K562 (cell line): ENCODE measurements at regions not wholly inside any gene's neighbourhood (a gene's known extent, or its start where the extent isn't known, plus 50 kb on each side); places are given as distances from the start of the nearest gene placed in this dataset.
A peak's percentile ranks its signal among the peaks of the same experiment; 100 is the strongest.

Source experiments
- ATAC-seq: fragments of 200-7000 bp; cut with Tn5 transposase; 3 replicates; pipeline ENCODE4 v1.9.1; 2020; ENCODE audit warnings: moderate library complexity
- BruUV-seq: library from RNA; stranded (reverse); fragments of 400-500 nt; replicated peaks from 2 replicates; lab custom pipeline; 2021; lab: Mats Ljungman, UMichigan
- CTCF ChIA-PET: fragments of 300-600 bp; formaldehyde crosslinking; extraction: SDS; loops from one replicate; lab custom pipeline; 2021; ENCODE audit warnings: low intra/inter-chr PET ratio; lab: Yijun Ruan, JAX
- POLR2A ChIA-PET: fragments of 300-600, 350-650 bp; sonication (Branson Sonifier 250); formaldehyde crosslinking; extraction: SDS; loops from one replicate; lab custom pipeline; 2021; ENCODE audit warnings: antibody characterized with exemption, inconsistent platforms; lab: Yijun Ruan, JAX
- DNase-seq, 4 experiments: peaks; one replicate each; pipeline versions ENCODE4 v3.0.0 to v3.0.0-alpha.2; 2011 to 2018; ENCODE audit warnings: low spot score in 3 of 4, mixed read lengths in 3 of 4; ENCODE audit errors: extremely low read depth in 1 of 4
- FAIRE-seq: peaks from 2 replicates; lab custom pipeline; 2011; peaks lifted over from hg19 to GRCh38; lab: Jason Lieb, UNC
- H2AFZ ChIP-seq: 2 replicates; pipeline ENCODE4 v1.6.0; 2011; ENCODE audit warnings: low read depth, low read length, control low read depth, inconsistent platforms
- H3K27ac ChIP-seq: fragments of 200-600 bp; 3 replicates; pipeline ENCODE4 v1.8.0; 2011; ENCODE audit warnings: low read depth, mild to moderate bottlenecking, control low read depth, inconsistent platforms, low read length, moderate library complexity, mixed read lengths; ENCODE audit errors: extremely low read depth
- H3K27me3 ChIP-seq, 2 experiments: fragments of 300-600 bp in 1 of 2; 2 replicates in 1 of 2; 3 replicates in 1 of 2; pipeline versions ENCODE4 v1.6.0 to v1.8.0; 2011; ENCODE audit warnings: inconsistent platforms in 2 of 2, low read length in 2 of 2, mild to moderate bottlenecking in 1 of 2, mixed read lengths in 1 of 2, moderate library complexity in 1 of 2; ENCODE audit not compliant: control insufficient read depth in 2 of 2, insufficient read depth in 2 of 2
- H3K36me3 ChIP-seq: fragments of 300-600 bp; 3 replicates; pipeline ENCODE4 v1.8.0; 2011; ENCODE audit warnings: mild to moderate bottlenecking, low read length, inconsistent platforms; ENCODE audit not compliant: control insufficient read depth, insufficient read depth
- H3K4me1 ChIP-seq, 2 experiments: fragments of 200-600 bp in 1 of 2; replicated peaks in 1 of 2; 2 replicates in 1 of 2; 3 replicates in 1 of 2; pipeline versions ENCODE4 v1.5.1 to v1.8.0; 2011; ENCODE audit warnings: inconsistent platforms in 2 of 2, low read length in 2 of 2, mild to moderate bottlenecking in 1 of 2, mixed read lengths in 1 of 2, moderate library complexity in 1 of 2; ENCODE audit not compliant: control insufficient read depth in 2 of 2, insufficient read depth in 2 of 2
- H3K4me2 ChIP-seq: 2 replicates; pipeline ENCODE4 v1.6.1; 2011; ENCODE audit warnings: low read length, control low read depth, inconsistent platforms, mixed read lengths; ENCODE audit not compliant: insufficient read depth
- H3K4me3 ChIP-seq: fragments of 200-600 bp; sonication (generic), shearing (Covaris generic); 2 replicates; pipeline ENCODE4 v1.5.1; 2016; ENCODE audit warnings: control low read depth, inconsistent platforms
- H3K79me2 ChIP-seq: fragments of 200-600 bp; 3 replicates; pipeline ENCODE4 v1.8.0; 2011; ENCODE audit warnings: low read length, inconsistent platforms; ENCODE audit not compliant: control insufficient read depth, insufficient read depth
- H3K9ac ChIP-seq, 2 experiments: 2 replicates each; pipeline versions ENCODE4 v1.6.0 to v1.6.1; 2011; ENCODE audit warnings: low read depth in 2 of 2, low read length in 2 of 2, control low read depth in 1 of 2, inconsistent platforms in 1 of 2, mild to moderate bottlenecking in 1 of 2, mixed read lengths in 1 of 2; ENCODE audit not compliant: insufficient read depth in 1 of 2
- H3K9me1 ChIP-seq: one replicate; pipeline ENCODE4 v1.6.0; 2011; ENCODE audit warnings: inconsistent platforms, mild to moderate bottlenecking, low read length, moderate library complexity; ENCODE audit not compliant: control insufficient read depth, insufficient read depth
- H3K9me3 ChIP-seq: replicated peaks from 2 replicates; pipeline ENCODE4 v1.5.1; 2011; ENCODE audit warnings: low read depth, low read length, inconsistent platforms; ENCODE audit not compliant: control insufficient read depth, insufficient read depth
- H4K20me1 ChIP-seq: replicated peaks from 2 replicates; pipeline ENCODE4 v1.6.1; 2011; ENCODE audit warnings: low read length, inconsistent platforms, mixed read lengths; ENCODE audit not compliant: control insufficient read depth, insufficient read depth
- KAT8 ChIP-seq: fragments of 450-650 bp; IDR thresholded peaks from 2 replicates; pipeline ENCODE4 v1.6.1; 2016; ENCODE audit warnings: low read depth, mild to moderate bottlenecking
- NFIX ChIP-seq: fragments of 250-450 bp; sonication (Bioruptor Pico); IDR thresholded peaks from 2 replicates; pipeline ENCODE4 v1.4.0; 2020; ENCODE audit warnings: low read depth, mild to moderate bottlenecking, moderate library complexity
- SAFB2 ChIP-seq: fragments of 200-400 bp; formaldehyde crosslinking; IDR thresholded peaks from 2 replicates; pipeline ENCODE4 v1.6.1; 2018; ENCODE audit warnings: borderline replicate concordance, low read length, low read depth, moderate library complexity; ENCODE audit not compliant: severe bottlenecking
- SAP30 ChIP-seq: fragments of 200-600 bp; sonication (generic); IDR thresholded peaks from 2 replicates; pipeline ENCODE4 v1.6.1; 2012; ENCODE audit warnings: borderline replicate concordance, low read depth, mild to moderate bottlenecking, moderate library complexity, low read length, control low read depth, inconsistent platforms; ENCODE audit not compliant: insufficient read depth, poor library complexity, severe bottlenecking
- SIN3B ChIP-seq: fragments of 450-650 bp; IDR thresholded peaks from 2 replicates; pipeline ENCODE4 v1.6.1; 2017; ENCODE audit warnings: low read depth, mild to moderate bottlenecking, moderate library complexity
- ZBTB8A ChIP-seq: fragments of 450-650 bp; IDR thresholded peaks from 2 replicates; pipeline ENCODE4 v1.6.1; 2018; ENCODE audit warnings: mild to moderate bottlenecking, moderate library complexity; ENCODE audit not compliant: partially characterized antibody
- whole genome bisulfite sequencing: fragments of 100-300 bp; shearing (Covaris generic); methylation state at CpG from one replicate; pipeline ENCODE4 v1.1.6; 2016; ENCODE audit warnings: low coverage, mixed read lengths; ENCODE audit not compliant: insufficient coverage; ENCODE audit errors: missing lambda C conversion rate; 5-methylcytosine and 5-hydroxymethylcytosine counted together
- in situ Hi-C: fragments of 300-500 bp; cut with MboI; formaldehyde crosslinking; loops from 4 replicates; pipeline ENCODE4 v1.15.0; 2018; ENCODE audit warnings: inconsistent platforms, mixed read lengths
- intact Hi-C: fragments of 100-400 bp; cut with micrococcal nuclease; formaldehyde crosslinking; loops from 2 replicates; pipeline ENCODE4 v1.14.2; 2022
- TF ChIP-seq, protein P1 (sequence below), 2 experiments: fragments of 150-350 bp in 1 of 2; IDR thresholded peaks; 2 replicates each; pipeline ENCODE4 v1.6.1; 2012 to 2016; ENCODE audit warnings: low read depth in 2 of 2, low read length in 2 of 2, mild to moderate bottlenecking in 1 of 2, moderate library complexity in 1 of 2
- TF ChIP-seq, protein P2 (sequence below), 2 experiments: fragments of 450-650 bp in 1 of 2; sonication (generic) in 1 of 2; formaldehyde crosslinking in 1 of 2; IDR thresholded peaks; 2 replicates each; pipeline versions ENCODE4 v1.7.1 to v1.9.0; 2016 to 2022; ENCODE audit warnings: inconsistent platforms in 1 of 2, mild to moderate bottlenecking in 1 of 2, missing genetic modification reagents in 1 of 2

DNA sequence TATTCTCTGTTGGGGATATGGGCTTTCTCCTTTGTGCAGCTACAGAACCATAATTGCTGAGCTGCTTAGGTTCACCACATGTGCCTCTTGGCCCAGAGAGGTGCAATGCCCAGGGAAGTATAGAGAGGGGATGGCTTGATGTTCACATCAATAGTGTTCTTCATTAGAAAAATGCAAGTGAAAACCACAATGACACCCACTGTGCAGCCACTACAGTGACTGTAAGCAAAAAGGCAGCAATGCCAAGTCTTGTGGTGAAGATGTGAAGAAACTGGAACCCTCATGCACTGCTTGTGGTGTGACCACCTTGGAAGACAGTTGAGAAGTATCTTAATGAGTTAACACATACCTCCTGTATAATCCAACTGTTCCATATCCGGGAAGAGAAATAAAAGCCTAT, 318.9 kb upstream of the ZMIZ1 start (continued):
- TF ChIP-seq, protein P1, sequence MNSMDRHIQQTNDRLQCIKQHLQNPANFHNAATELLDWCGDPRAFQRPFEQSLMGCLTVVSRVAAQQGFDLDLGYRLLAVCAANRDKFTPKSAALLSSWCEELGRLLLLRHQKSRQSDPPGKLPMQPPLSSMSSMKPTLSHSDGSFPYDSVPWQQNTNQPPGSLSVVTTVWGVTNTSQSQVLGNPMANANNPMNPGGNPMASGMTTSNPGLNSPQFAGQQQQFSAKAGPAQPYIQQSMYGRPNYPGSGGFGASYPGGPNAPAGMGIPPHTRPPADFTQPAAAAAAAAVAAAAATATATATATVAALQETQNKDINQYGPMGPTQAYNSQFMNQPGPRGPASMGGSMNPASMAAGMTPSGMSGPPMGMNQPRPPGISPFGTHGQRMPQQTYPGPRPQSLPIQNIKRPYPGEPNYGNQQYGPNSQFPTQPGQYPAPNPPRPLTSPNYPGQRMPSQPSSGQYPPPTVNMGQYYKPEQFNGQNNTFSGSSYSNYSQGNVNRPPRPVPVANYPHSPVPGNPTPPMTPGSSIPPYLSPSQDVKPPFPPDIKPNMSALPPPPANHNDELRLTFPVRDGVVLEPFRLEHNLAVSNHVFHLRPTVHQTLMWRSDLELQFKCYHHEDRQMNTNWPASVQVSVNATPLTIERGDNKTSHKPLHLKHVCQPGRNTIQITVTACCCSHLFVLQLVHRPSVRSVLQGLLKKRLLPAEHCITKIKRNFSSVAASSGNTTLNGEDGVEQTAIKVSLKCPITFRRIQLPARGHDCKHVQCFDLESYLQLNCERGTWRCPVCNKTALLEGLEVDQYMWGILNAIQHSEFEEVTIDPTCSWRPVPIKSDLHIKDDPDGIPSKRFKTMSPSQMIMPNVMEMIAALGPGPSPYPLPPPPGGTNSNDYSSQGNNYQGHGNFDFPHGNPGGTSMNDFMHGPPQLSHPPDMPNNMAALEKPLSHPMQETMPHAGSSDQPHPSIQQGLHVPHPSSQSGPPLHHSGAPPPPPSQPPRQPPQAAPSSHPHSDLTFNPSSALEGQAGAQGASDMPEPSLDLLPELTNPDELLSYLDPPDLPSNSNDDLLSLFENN (IDR thresholded peaks at IDR 0.05; ENCODE audit: low read depth in 2 of 2, low read length in 2 of 2): no peak
- TF ChIP-seq ZBTB8A (no peak), KAT8 (no peak), SIN3B (no peak), SAFB2 (no peak), SAP30 (no peak)

DNA sequence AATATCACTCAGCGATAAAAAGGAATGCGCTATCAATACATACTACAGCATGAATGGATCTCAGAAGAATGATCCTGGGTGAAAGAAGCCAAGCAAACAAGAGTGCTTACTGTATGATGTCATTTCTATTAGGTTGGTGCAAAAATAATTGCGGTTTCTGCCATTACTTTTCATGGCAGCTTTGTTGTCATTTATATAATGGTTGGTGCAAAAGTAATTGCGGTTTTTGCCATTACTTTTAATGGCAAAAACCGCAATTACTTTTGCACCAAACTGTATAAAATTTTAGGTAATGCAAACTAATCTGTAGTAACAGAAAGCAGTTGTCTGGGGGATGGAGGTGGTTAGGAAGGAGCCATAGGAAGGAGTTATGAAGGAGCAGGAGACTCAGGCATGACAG, 318.3 kb upstream of the ZMIZ1 start:
- no peaks in the 10 kb centered on the region for H3K36me3 ChIP-seq
- ChIA-PET POLR2A (no interaction called here), CTCF (interaction anchor here (0.6 kb wide), 1 partner anchor 86 kb away, joined by 3 read pairs; no protein-coding TSS in a partner anchor)
- WGBS: 32% methylated on average over 5 of the region's 5 CpGs
- FAIRE-seq (no peak), DNase-seq (no peak), ATAC-seq (no peak)
- H3K4me1 ChIP-seq: no peaks in the 10 kb centered on the region
- peaks cover 17 to 44% of the 10 kb centered on the region in 2 experiments; a peak in 4 of 5 replicates for H3K27me3 ChIP-seq
- no peak overlapping the region for H3K27ac ChIP-seq
- H3K4me2 ChIP-seq: no peak overlapping the region
- intact Hi-C loops (no loop called here), in situ Hi-C loops (no loop called here)
- H3K4me3 ChIP-seq: no peak overlapping the region
- no peak overlapping the region for H3K9ac ChIP-seq
- no peaks in the 10 kb centered on the region for H3K9me1 ChIP-seq
- no TSS peak for BruUV-seq
- H4K20me1 ChIP-seq: peaks cover 14% of the 10 kb centered on the region; the same call in 1 of the 2 replicates
- H3K9me3 ChIP-seq: no peaks in the 10 kb centered on the region
- H2AFZ ChIP-seq: no peak overlapping the region
- H3K79me2 ChIP-seq: no peaks in the 10 kb centered on the region
- TF ChIP-seq, protein P2, sequence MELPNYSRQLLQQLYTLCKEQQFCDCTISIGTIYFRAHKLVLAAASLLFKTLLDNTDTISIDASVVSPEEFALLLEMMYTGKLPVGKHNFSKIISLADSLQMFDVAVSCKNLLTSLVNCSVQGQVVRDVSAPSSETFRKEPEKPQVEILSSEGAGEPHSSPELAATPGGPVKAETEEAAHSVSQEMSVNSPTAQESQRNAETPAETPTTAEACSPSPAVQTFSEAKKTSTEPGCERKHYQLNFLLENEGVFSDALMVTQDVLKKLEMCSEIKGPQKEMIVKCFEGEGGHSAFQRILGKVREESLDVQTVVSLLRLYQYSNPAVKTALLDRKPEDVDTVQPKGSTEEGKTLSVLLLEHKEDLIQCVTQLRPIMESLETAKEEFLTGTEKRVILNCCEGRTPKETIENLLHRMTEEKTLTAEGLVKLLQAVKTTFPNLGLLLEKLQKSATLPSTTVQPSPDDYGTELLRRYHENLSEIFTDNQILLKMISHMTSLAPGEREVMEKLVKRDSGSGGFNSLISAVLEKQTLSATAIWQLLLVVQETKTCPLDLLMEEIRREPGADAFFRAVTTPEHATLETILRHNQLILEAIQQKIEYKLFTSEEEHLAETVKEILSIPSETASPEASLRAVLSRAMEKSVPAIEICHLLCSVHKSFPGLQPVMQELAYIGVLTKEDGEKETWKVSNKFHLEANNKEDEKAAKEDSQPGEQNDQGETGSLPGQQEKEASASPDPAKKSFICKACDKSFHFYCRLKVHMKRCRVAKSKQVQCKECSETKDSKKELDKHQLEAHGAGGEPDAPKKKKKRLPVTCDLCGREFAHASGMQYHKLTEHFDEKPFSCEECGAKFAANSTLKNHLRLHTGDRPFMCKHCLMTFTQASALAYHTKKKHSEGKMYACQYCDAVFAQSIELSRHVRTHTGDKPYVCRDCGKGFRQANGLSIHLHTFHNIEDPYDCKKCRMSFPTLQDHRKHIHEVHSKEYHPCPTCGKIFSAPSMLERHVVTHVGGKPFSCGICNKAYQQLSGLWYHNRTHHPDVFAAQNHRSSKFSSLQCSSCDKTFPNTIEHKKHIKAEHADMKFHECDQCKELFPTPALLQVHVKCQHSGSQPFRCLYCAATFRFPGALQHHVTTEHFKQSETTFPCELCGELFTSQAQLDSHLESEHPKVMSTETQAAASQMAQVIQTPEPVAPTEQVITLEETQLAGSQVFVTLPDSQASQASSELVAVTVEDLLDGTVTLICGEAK (IDR thresholded peaks at IDR 0.05): peak; percentile 83
- TF ChIP-seq, protein P2 (CRISPR knock-in tag; IDR thresholded peaks at IDR 0.05): no peak
- no peak for TF ChIP-seq NFIX (CRISPR knock-in tag)
